Tibial nerve (tissue), 4 donors: ENCODE measurements at regions not wholly inside any gene's neighbourhood (a gene's known extent, or its start where the extent isn't known, plus 50 kb on each side); places are given as distances from the start of the nearest gene placed in this dataset.

Source experiments
- EP300 ChIP-seq, 2 donors: sonication (generic); formaldehyde crosslinking; IDR thresholded peaks; one replicate each; pipeline ENCODE4 v1.6.1; 2017; ENCODE audit warnings: antibody characterized with exemption in 2 of 2, mild to moderate bottlenecking in 1 of 2
- TF ChIP-seq, protein P1 (sequence below), 5 experiments: fragments of 200-600 bp in 3 of 5; fragments of 450-650 bp in 2 of 5; sonication (generic) in 3 of 5; IDR thresholded peaks; one replicate each; pipeline ENCODE4 v1.5.1; 2016 to 2019; ENCODE audit warnings: antibody characterized with exemption in 5 of 5, mild to moderate bottlenecking in 3 of 5, moderate library complexity in 2 of 5

DNA sequence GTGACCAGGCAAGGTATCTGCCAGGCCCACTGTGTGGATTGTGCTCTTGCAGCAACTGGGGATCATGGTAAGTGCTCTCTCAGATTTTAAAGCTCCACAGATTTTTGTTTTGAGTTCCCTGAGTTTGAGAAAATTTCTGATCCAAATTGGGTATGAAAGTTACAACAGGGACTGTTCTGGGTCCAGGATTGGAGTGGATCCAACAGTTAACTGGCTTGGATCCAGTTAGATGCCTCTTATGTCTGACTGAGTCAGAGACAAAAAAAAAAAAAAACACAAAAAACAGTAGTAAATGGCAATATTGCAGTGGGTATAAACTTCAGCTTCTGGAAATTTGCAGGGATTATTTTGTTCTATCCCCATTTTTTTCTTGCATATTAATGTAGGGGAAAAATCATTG, 598.8 kb downstream of the C12orf50 start:
- TF ChIP-seq EP300 (IDR thresholded peaks at IDR 0.05) = no peak
- TF ChIP-seq, protein P1, sequence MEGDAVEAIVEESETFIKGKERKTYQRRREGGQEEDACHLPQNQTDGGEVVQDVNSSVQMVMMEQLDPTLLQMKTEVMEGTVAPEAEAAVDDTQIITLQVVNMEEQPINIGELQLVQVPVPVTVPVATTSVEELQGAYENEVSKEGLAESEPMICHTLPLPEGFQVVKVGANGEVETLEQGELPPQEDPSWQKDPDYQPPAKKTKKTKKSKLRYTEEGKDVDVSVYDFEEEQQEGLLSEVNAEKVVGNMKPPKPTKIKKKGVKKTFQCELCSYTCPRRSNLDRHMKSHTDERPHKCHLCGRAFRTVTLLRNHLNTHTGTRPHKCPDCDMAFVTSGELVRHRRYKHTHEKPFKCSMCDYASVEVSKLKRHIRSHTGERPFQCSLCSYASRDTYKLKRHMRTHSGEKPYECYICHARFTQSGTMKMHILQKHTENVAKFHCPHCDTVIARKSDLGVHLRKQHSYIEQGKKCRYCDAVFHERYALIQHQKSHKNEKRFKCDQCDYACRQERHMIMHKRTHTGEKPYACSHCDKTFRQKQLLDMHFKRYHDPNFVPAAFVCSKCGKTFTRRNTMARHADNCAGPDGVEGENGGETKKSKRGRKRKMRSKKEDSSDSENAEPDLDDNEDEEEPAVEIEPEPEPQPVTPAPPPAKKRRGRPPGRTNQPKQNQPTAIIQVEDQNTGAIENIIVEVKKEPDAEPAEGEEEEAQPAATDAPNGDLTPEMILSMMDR (IDR thresholded peaks at IDR 0.05) = no peak
